Spleen (tissue), 11 donors: ENCODE measurements at regions not wholly inside any gene's neighbourhood (a gene's known extent, or its start where the extent isn't known, plus 50 kb on each side); places are given as distances from the start of the nearest gene placed in this dataset.

Experiments used
- DNase-seq: peaks from one replicate; pipeline ENCODE4 v3.0.0-alpha.2; 2020
- H3K27ac ChIP-seq, 8 donors: fragments of 200-600 bp; sonication (generic) in 7 of 8; 1 replicate in 4 of 8; 2 replicates in 4 of 8; pipeline versions ENCODE4 v1.5.0 to v1.8.0; 2016 to 2021; ENCODE audit warnings: inconsistent platforms in 4 of 8, mild to moderate bottlenecking in 4 of 8, moderate library complexity in 1 of 8
- H3K27me3 ChIP-seq, 7 donors: fragments of 200-600 bp; sonication (generic) in 6 of 7; replicated peaks in 1 of 7; 1 replicate in 4 of 7; 2 replicates in 3 of 7; pipeline versions ENCODE4 v1.5.0 to v1.8.0; 2016 to 2021; ENCODE audit warnings: inconsistent platforms in 3 of 7, mild to moderate bottlenecking in 1 of 7
- H3K36me3 ChIP-seq, 6 donors: fragments of 200-600 bp; sonication (generic) in 5 of 6; 1 replicate in 4 of 6; 2 replicates in 2 of 6; pipeline versions ENCODE4 v1.5.0 to v1.8.0; 2016 to 2021; ENCODE audit warnings: inconsistent platforms in 2 of 6
- H3K4me1 ChIP-seq, 6 donors: fragments of 200-600 bp; sonication (generic) in 5 of 6; 1 replicate in 3 of 6; 2 replicates in 3 of 6; pipeline versions ENCODE4 v1.5.0 to v1.8.0; 2016 to 2021; ENCODE audit warnings: inconsistent platforms in 3 of 6
- H3K4me3 ChIP-seq, 8 donors: fragments of 200-600 bp; sonication (generic) in 7 of 8; 1 replicate in 4 of 8; 2 replicates in 4 of 8; pipeline versions ENCODE4 v1.5.0 to v1.8.0; 2016 to 2021; ENCODE audit warnings: inconsistent platforms in 4 of 8, mild to moderate bottlenecking in 4 of 8, moderate library complexity in 2 of 8
- H3K9me3 ChIP-seq, 8 donors: fragments of 200-600 bp; sonication (generic) in 7 of 8; 1 replicate in 4 of 8; 2 replicates in 4 of 8; pipeline versions ENCODE4 v1.5.0 to v1.8.0; 2016 to 2021; ENCODE audit warnings: inconsistent platforms in 4 of 8
- POLR2A ChIP-seq, 3 donors: fragments of 450-650 bp; IDR thresholded peaks; one replicate each; pipeline ENCODE4 v1.5.1; 2017; ENCODE audit warnings: antibody characterized with exemption in 3 of 3, mild to moderate bottlenecking in 1 of 3
- POLR2AphosphoS5 ChIP-seq, 3 donors: sonication (generic); formaldehyde crosslinking; IDR thresholded peaks; one replicate each; pipeline ENCODE4 v1.5.1; 2017; ENCODE audit warnings: antibody characterized with exemption in 3 of 3
- WGBS, 5 donors: extraction: QIAGEN DNeasy Blood & Tissue Kit in 3 of 5; methylation state at CpG; one replicate each; pipeline versions ENCODE4 v1.1.5 to v1.1.7; 2013 to 2018; 5-methylcytosine and 5-hydroxymethylcytosine counted together
- intact Hi-C: fragments of 100-400 bp; cut with DNase I; formaldehyde crosslinking; loops from one replicate; pipeline ENCODE4 v1.15.0; 2023; ENCODE audit warnings: low total_unique reads
- TF ChIP-seq, protein P1 (sequence below), 11 experiments: fragments of 200-600 bp in 7 of 11; fragments of 450-650 bp in 4 of 11; sonication (generic) in 4 of 11; IDR thresholded peaks in 8 of 11; conservative IDR thresholded peaks in 3 of 11; 1 replicate in 7 of 11; 2 replicates in 4 of 11; pipeline versions ENCODE4 v1.4.0 to v1.8.0; 2016 to 2021; ENCODE audit warnings: antibody characterized with exemption in 11 of 11, inconsistent platforms in 4 of 11, mild to moderate bottlenecking in 1 of 11
- donor health status: healthy with polysubstance abuse.
- donor health status: DM: no; HTN: no; CAD: no; lungs with moderate emphysema.
- donor health status: DM: no; HTN: no; CAD: no.
- donor health status: Bipolar disorder and iron deficiency.
- donor health status: healthy.
- donor health status: DM: no; HTN: no; CAD: no.
- donor health status: DM: yes; HTN: yes; CAD: no.

GRCh38 chr22:23384431-23384830 lies 195.7 kb downstream of the IGLL1 start:
- peaks cover 0 to 52% (median 15%) of the 10 kb centered on the region in 6 donors for H3K4me1 ChIP-seq
- H3K36me3 ChIP-seq: no peaks in the 10 kb centered on the region
- no peak for DNase-seq
- peaks cover 0 to 40% (median 0%) of the 10 kb centered on the region in 7 donors for H3K27me3 ChIP-seq
- H3K4me3 ChIP-seq: no peak overlapping the region
- H3K9me3 ChIP-seq: no peaks in the 10 kb centered on the region
- 34 to 64% (median 50%) methylated on average over 9 to 10 of the region's 10 CpGs for WGBS, 5 donors
- H3K27ac ChIP-seq: no peak overlapping the region
- TF ChIP-seq POLR2A (IDR thresholded peaks at IDR 0.05): no peak
- intact Hi-C loops: no loop called here

DNA sequence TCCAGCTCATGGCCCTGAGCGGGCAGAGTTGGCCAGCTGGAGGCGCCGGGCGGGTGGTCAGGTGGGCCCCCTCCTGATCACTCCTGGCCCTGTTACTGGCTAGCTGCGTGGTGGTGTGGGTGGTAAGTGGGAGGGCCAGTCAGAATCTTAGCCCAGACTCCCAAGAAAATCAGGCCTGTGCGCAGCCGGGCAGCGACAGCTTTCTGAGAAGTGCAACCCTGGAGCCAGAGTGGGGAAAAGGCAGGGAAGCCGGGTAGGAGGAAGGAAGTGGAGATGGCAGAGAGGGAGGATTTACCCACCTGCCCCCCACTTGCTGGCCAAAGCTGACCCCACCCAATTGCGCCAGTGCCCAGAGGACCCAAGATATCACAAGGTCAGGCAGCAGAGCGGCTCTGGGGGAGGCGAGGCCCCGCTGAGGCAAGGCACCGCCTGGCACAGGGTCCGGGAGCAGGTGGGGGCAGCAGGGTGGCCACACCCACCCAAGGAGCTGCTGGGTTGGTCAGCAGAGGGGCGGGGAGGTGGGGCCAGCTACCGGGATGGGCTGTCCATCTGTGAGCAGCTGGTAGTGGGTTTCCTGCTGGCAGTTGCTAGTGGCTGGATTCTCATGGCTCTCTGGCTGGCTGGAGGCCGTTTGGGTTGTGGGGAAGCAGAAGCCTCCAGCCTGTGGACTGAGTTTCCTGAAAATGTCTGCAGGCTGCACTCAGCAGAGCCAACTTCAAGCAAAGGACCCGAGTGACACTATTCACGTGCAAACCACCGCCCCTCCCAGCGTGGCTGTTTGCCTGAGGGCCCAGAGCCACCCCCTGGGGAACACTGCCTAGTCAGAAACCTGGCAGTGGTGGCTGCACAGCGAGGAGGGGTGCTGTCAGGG lies 196.4 kb downstream of the IGLL1 start:
- 26 to 37% (median 33%) methylated on average over 17 to 23 of the region's 23 CpGs for WGBS, 5 donors
- Histone ChIP-seq H3K4me3 (no peak overlapping the region), H3K36me3 (no peaks in the 10 kb centered on the region), H3K9me3 (no peaks in the 10 kb centered on the region), H3K27me3 (peaks cover 0 to 40% (median 0%) of the 10 kb centered on the region in 7 donors), H3K27ac (no peak overlapping the region), H3K4me1 (peaks cover 0 to 47% (median 15%) of the 10 kb centered on the region in 6 donors)
- intact Hi-C loops: no loop called here
- peak; percentile 78 for DNase-seq
- TF ChIP-seq, protein P1, sequence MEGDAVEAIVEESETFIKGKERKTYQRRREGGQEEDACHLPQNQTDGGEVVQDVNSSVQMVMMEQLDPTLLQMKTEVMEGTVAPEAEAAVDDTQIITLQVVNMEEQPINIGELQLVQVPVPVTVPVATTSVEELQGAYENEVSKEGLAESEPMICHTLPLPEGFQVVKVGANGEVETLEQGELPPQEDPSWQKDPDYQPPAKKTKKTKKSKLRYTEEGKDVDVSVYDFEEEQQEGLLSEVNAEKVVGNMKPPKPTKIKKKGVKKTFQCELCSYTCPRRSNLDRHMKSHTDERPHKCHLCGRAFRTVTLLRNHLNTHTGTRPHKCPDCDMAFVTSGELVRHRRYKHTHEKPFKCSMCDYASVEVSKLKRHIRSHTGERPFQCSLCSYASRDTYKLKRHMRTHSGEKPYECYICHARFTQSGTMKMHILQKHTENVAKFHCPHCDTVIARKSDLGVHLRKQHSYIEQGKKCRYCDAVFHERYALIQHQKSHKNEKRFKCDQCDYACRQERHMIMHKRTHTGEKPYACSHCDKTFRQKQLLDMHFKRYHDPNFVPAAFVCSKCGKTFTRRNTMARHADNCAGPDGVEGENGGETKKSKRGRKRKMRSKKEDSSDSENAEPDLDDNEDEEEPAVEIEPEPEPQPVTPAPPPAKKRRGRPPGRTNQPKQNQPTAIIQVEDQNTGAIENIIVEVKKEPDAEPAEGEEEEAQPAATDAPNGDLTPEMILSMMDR (IDR thresholded peaks at IDR 0.05 in 8 of 11, conservative IDR thresholded peaks at IDR 0.05 in 3 of 11): no peak
- no peak for TF ChIP-seq POLR2AphosphoS5 (IDR thresholded peaks at IDR 0.05)
- no peak for TF ChIP-seq POLR2A (IDR thresholded peaks at IDR 0.05)

- H3K36me3 ChIP-seq: no peaks in the 10 kb centered on the region
- no peaks in the 10 kb centered on the region for H3K9me3 ChIP-seq
- H3K27ac ChIP-seq: no peak overlapping the region
- DNase-seq: no peak
- no peak for TF ChIP-seq POLR2AphosphoS5 (IDR thresholded peaks at IDR 0.05)
- no peak for TF ChIP-seq POLR2A (IDR thresholded peaks at IDR 0.05)
- TF ChIP-seq, protein P1 (IDR thresholded peaks at IDR 0.05 in 8 of 11, conservative IDR thresholded peaks at IDR 0.05 in 3 of 11): no peak
- 80 to 92% (median 82%) methylated on average over 11 to 16 of the region's 16 CpGs for WGBS, 5 donors
- intact Hi-C loops: no loop called here
- no peak overlapping the region for H3K4me3 ChIP-seq
- peaks cover 0 to 50% (median 0%) of the 10 kb centered on the region in 7 donors for H3K27me3 ChIP-seq
- peaks cover 0 to 38% (median 12%) of the 10 kb centered on the region in 6 donors for H3K4me1 ChIP-seq
Measured at GRCh38 chr22:23382428-23383218, 197.5 kb downstream of the IGLL1 start.

GRCh38 chr22:23381661-23382427 lies 198.2 kb downstream of the IGLL1 start:
- WGBS, 5 donors: 89 to 96% (median 91%) methylated on average over 10 to 16 of the region's 16 CpGs
- H3K36me3 ChIP-seq: no peaks in the 10 kb centered on the region
- H3K27me3 ChIP-seq: peaks cover 0 to 53% (median 0%) of the 10 kb centered on the region in 7 donors
- H3K4me3 ChIP-seq: no peak overlapping the region
- H3K9me3 ChIP-seq: no peaks in the 10 kb centered on the region
- H3K27ac ChIP-seq: no peak overlapping the region
- DNase-seq: no peak
- intact Hi-C loops: no loop called here
- peaks cover 0 to 30% (median 11%) of the 10 kb centered on the region in 6 donors for H3K4me1 ChIP-seq
- TF ChIP-seq POLR2A (IDR thresholded peaks at IDR 0.05) (no peak), POLR2AphosphoS5 (IDR thresholded peaks at IDR 0.05) (no peak)
- TF ChIP-seq, protein P1 (IDR thresholded peaks at IDR 0.05 in 8 of 11, conservative IDR thresholded peaks at IDR 0.05 in 3 of 11): no peak
